ENCODE measurements at regions not wholly inside any gene's neighbourhood (a gene's known extent, or its start where the extent isn't known, plus 50 kb on each side); places are given as distances from the start of the nearest gene placed in this dataset.
"Not testable (repeated sequence)": the region's sequence is repeated elsewhere in the genome, so short reads cannot be mapped to it uniquely, and the experiment has no call there.

DNA sequence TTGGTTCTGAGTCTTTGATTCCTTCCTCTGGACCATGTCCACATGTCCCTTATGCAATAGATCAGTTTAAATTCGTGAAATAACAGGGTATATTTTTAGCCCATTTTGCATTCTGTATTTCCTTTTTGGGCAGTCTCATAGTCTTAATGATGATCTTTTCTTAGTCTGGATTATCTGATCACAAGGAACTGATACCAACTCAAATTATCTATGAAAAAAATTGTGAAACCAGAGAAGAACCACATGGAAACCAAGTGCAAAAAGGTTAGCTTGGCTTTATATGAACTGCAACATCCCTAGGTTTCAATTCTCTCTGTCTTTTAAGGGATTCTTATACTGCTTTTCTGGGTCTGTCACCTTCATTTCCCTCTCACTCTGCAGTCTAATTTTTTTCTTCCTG, 608.6 kb upstream of the AADAT start:
- no peak overlapping the region for H3K4me3 ChIP-seq
- intact Hi-C loops (cut with DNase I), result no loop called here
- H3K27ac ChIP-seq, result no peak overlapping the region
- ATAC-seq (no peak), DNase-seq (no peak)
- H3K36me3 ChIP-seq, result no peaks in the 10 kb centered on the region
- H3K4me1 ChIP-seq, result no peaks in the 10 kb centered on the region
- TF ChIP-seq POLR2A (IDR thresholded peaks at IDR 0.05), result no peak
- TF ChIP-seq, protein P1, sequence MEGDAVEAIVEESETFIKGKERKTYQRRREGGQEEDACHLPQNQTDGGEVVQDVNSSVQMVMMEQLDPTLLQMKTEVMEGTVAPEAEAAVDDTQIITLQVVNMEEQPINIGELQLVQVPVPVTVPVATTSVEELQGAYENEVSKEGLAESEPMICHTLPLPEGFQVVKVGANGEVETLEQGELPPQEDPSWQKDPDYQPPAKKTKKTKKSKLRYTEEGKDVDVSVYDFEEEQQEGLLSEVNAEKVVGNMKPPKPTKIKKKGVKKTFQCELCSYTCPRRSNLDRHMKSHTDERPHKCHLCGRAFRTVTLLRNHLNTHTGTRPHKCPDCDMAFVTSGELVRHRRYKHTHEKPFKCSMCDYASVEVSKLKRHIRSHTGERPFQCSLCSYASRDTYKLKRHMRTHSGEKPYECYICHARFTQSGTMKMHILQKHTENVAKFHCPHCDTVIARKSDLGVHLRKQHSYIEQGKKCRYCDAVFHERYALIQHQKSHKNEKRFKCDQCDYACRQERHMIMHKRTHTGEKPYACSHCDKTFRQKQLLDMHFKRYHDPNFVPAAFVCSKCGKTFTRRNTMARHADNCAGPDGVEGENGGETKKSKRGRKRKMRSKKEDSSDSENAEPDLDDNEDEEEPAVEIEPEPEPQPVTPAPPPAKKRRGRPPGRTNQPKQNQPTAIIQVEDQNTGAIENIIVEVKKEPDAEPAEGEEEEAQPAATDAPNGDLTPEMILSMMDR (IDR thresholded peaks at IDR 0.05), result no peak
- no peaks in the 10 kb centered on the region for H3K27me3 ChIP-seq
- 5% methylated on average over 1 of the region's 1 CpG for whole genome bisulfite sequencing (ENCODE audit: insufficient coverage, low coverage, low lambda C conversion rate, missing lambda C conversion rate)
- H3K9me3 ChIP-seq, result no peaks in the 10 kb centered on the region

- no peaks in the 10 kb centered on the region for H3K9me3 ChIP-seq
Measured at GRCh38 chr4:170697845-170698244, 608.1 kb upstream of the AADAT start.

DNA sequence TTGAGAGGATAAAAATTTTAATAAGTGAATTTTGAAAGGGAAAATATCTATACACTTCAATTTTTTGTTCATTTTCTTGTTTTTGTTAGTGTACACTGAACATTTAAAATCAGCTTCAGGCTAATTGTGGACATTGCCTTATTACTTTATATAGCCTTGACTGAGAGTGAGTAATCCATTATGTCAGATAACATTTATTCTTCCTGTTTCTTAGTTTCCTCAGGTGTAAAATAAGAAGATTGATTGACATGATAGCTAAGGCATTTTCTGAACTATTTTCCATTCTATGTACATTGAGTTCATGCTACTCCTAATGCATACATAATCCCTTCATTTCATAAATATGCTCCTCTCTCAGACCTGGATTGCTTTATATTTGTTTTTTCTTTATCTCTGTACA, 607.3 kb upstream of the AADAT start:
- no peaks in the 10 kb centered on the region for H3K36me3 ChIP-seq
- ATAC-seq (no peak), DNase-seq (no peak)
- no peak overlapping the region for H3K4me3 ChIP-seq
- intact Hi-C loops (cut with DNase I), result no loop called here
- no peaks in the 10 kb centered on the region for H3K9me3 ChIP-seq
- no peaks in the 10 kb centered on the region for H3K27me3 ChIP-seq
- H3K27ac ChIP-seq, result no peak overlapping the region
- TF ChIP-seq, protein P1 (IDR thresholded peaks at IDR 0.05), result no peak
- TF ChIP-seq POLR2A (IDR thresholded peaks at IDR 0.05), result no peak
- H3K4me1 ChIP-seq, result no peaks in the 10 kb centered on the region

More at GRCh38 chr4:170697845-170698244, 608.1 kb upstream of the AADAT start:
- Histone ChIP-seq H3K4me1 (no peaks in the 10 kb centered on the region), H3K27ac (no peak overlapping the region), H3K4me3 (no peak overlapping the region), H3K36me3 (no peaks in the 10 kb centered on the region), H3K27me3 (no peaks in the 10 kb centered on the region)
- no peak for TF ChIP-seq POLR2A (IDR thresholded peaks at IDR 0.05)
- TF ChIP-seq, protein P1 (IDR thresholded peaks at IDR 0.05), result no peak
- ATAC-seq (no peak), DNase-seq (no peak)
- WGBS (ENCODE audit: insufficient coverage, low coverage, low lambda C conversion rate, missing lambda C conversion rate), result 44% methylated on average over 2 of the region's 2 CpGs
- intact Hi-C loops (cut with DNase I), result no loop called here

- ATAC-seq (no peak), DNase-seq (no peak)
- H3K36me3 ChIP-seq, result no peaks in the 10 kb centered on the region
- no peaks in the 10 kb centered on the region for H3K9me3 ChIP-seq
- no peak overlapping the region for H3K27ac ChIP-seq
- intact Hi-C loops (cut with DNase I), result no loop called here
- TF ChIP-seq POLR2A (IDR thresholded peaks at IDR 0.05), result no peak
- TF ChIP-seq, protein P1 (IDR thresholded peaks at IDR 0.05), result no peak
- no peak overlapping the region for H3K4me3 ChIP-seq
- H3K27me3 ChIP-seq, result no peaks in the 10 kb centered on the region
- H3K4me1 ChIP-seq, result no peaks in the 10 kb centered on the region
Measured at GRCh38 chr4:170691168-170691567, 601.4 kb upstream of the AADAT start.

DNA sequence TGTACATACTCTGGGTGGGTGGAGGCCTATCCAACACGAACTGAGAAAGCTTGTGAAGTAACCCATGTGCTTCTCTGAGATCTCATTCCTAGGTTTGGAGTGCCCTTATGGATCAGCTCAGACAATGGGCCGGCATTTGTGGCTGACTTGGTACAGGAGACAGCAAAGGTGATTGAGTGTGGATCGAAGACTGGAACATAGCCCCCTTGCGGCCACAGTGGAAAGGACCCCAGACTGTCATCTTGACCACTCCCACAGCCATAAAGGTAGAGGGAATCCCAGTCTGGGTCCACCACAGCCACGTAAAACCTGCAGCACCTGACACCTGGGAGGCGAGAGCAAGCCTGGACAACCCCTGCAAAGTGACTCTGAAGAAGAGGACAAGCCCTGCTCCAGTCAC, 598.0 kb upstream of the AADAT start:
- H3K27ac ChIP-seq, result no peak overlapping the region
- no peaks in the 10 kb centered on the region for H3K9me3 ChIP-seq
- no peaks in the 10 kb centered on the region for H3K4me1 ChIP-seq
- no peak for DNase-seq
- no peak for TF ChIP-seq POLR2A (IDR thresholded peaks at IDR 0.05)
- TF ChIP-seq, protein P1 (IDR thresholded peaks at IDR 0.05), result no peak
- no peak for ATAC-seq
- no peaks in the 10 kb centered on the region for H3K36me3 ChIP-seq
- intact Hi-C loops (cut with DNase I), result no loop called here
- no peaks in the 10 kb centered on the region for H3K27me3 ChIP-seq
- no CpG with 5 or more reads among the region's 6 CpGs for WGBS (ENCODE audit: insufficient coverage, low coverage, low lambda C conversion rate, missing lambda C conversion rate)
- H3K4me3 ChIP-seq, result no peak overlapping the region

DNA sequence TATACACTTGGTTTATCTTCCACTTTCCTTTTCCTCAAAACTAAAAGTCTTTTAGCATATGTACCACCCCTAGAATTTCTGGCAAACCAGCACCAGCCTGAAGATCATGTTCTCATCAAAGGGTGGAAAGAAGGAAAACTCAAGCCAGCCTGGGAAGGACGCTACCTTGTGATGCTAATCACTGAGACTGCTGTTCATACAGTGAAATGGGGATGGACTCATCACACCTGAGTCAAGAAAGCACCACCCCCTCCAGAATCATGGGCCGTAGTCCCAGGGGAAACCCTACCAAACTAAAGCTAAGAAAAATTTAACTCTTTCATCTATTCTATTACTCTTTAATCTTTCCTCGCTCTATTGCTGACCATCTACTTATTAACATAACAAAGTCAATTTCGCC, 595.9 kb upstream of the AADAT start:
- H3K4me3 ChIP-seq; H3K4me1 ChIP-seq; H3K27me3 ChIP-seq; DNase-seq; intact Hi-C loops (cut with DNase I); H3K36me3 ChIP-seq; H3K27ac ChIP-seq; ATAC-seq; H3K9me3 ChIP-seq: not testable (repeated sequence)
- WGBS (ENCODE audit: insufficient coverage, low coverage, low lambda C conversion rate, missing lambda C conversion rate), result 56% methylated on average over 4 of the region's 4 CpGs

Data from right lobe of liver (tissue), 6 donors.